Endothelial cell of umbilical vein (primary cell): ENCODE measurements at regions not wholly inside any gene's neighbourhood (a gene's known extent, or its start where the extent isn't known, plus 50 kb on each side); places are given as distances from the start of the nearest gene placed in this dataset.

Experiments used
- CTCF ChIP-seq, 2 donors: IDR thresholded peaks; 1 replicate in 1 of 2; 2 replicates in 1 of 2; pipeline ENCODE4 v1.5.1; 2011; ENCODE audit warnings: low read length in 2 of 2, mild to moderate bottlenecking in 2 of 2, moderate library complexity in 2 of 2, control low read depth in 1 of 2, inconsistent platforms in 1 of 2, low read depth in 1 of 2; ENCODE audit not compliant: insufficient read depth in 1 of 2; ENCODE audit errors: extremely low read depth in 1 of 2
- JUN ChIP-seq: IDR thresholded peaks from 2 replicates; pipeline ENCODE4 v1.6.1; 2011; ENCODE audit warnings: borderline replicate concordance, low read depth; ENCODE audit not compliant: insufficient read length, insufficient read depth
- POLR2A ChIP-seq: IDR thresholded peaks from 2 replicates; pipeline ENCODE4 v1.6.1; 2012; ENCODE audit warnings: low read depth, mild to moderate bottlenecking, control low read depth, low read length

- no peak for TF ChIP-seq CTCF (IDR thresholded peaks at IDR 0.05; ENCODE audit: extremely low read depth in 1 of 2, insufficient read depth in 1 of 2, low read depth in 1 of 2, low read length in 2 of 2)
- TF ChIP-seq JUN: no peak
- TF ChIP-seq POLR2A: no peak
Measured at GRCh38 chr2:80869858-80870438, 565.4 kb upstream of the LRRTM1 start.
